ENCODE measurements at regions not wholly inside any gene's neighbourhood (a gene's known extent, or its start where the extent isn't known, plus 50 kb on each side); places are given as distances from the start of the nearest gene placed in this dataset.

DNA sequence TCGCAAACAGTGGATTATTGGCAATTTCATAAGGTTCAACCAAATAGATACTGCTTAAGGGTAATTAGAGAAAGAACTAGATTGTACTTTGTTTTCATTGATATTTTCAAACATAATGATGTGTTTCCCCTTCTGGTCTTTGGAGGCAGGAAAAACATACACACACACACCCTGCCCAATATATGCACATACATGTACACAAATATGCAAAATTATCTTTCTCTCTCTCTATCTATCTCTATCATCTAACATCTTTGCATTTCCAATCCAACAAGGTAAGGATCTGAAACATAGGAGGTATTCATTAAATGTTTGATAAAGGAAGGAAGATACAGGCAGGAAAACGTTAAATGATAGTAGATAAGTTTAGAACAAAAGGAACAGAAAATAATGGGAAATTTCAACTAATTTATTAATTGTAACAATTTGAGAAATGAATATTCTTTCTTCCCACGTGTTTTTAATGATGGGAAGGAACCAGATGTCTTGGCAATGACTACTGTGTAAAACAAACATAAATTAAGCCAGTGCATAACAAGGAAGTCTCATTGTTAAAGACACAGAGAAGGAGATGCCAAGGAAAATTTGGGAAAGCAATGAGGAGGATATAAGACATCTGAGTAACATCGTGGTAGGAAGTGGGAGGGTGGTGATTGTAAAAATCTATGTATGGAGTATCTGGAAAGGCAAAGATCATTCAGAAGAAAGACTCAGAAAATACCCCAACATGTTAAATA is 532.1 kb downstream of the GBA3 start:
- Histone ChIP-seq H3K36me3 (ENCODE audit: insufficient read depth, low read length) (no peaks in the 10 kb centered on the region), H3K27ac (ENCODE audit: low read length) (no peak overlapping the region), H3K4me2 (ENCODE audit: insufficient read depth, low read length) (no peak overlapping the region), H3K9ac (ENCODE audit: low read depth, low read length) (no peak overlapping the region), H3K4me3 (ENCODE audit: low read depth in 1 of 2, low read length in 2 of 2) (no peak overlapping the region), H3K4me1 (ENCODE audit: insufficient read depth, low read length) (no peaks in the 10 kb centered on the region), H3K27me3 (ENCODE audit: insufficient read depth, low read length, poor library complexity) (no peaks in the 10 kb centered on the region), H3K9me3 (ENCODE audit: insufficient read depth, low read length, severe bottlenecking) (no peaks in the 10 kb centered on the region), H2AFZ (ENCODE audit: low read depth, low read length) (no peak overlapping the region), H3K79me2 (ENCODE audit: insufficient read depth, low read length) (no peaks in the 10 kb centered on the region), H4K20me1 (ENCODE audit: insufficient read depth, low read length) (no peaks in the 10 kb centered on the region)
- TF ChIP-seq, protein P1, sequence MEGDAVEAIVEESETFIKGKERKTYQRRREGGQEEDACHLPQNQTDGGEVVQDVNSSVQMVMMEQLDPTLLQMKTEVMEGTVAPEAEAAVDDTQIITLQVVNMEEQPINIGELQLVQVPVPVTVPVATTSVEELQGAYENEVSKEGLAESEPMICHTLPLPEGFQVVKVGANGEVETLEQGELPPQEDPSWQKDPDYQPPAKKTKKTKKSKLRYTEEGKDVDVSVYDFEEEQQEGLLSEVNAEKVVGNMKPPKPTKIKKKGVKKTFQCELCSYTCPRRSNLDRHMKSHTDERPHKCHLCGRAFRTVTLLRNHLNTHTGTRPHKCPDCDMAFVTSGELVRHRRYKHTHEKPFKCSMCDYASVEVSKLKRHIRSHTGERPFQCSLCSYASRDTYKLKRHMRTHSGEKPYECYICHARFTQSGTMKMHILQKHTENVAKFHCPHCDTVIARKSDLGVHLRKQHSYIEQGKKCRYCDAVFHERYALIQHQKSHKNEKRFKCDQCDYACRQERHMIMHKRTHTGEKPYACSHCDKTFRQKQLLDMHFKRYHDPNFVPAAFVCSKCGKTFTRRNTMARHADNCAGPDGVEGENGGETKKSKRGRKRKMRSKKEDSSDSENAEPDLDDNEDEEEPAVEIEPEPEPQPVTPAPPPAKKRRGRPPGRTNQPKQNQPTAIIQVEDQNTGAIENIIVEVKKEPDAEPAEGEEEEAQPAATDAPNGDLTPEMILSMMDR (IDR thresholded peaks at IDR 0.05; ENCODE audit: borderline replicate concordance, extremely low read depth, low read length, poor library complexity, severe bottlenecking): no peak
- TF ChIP-seq EZH2 (IDR thresholded peaks at IDR 0.05; ENCODE audit: borderline replicate concordance, low read depth, low read length, severe bottlenecking): no peak
- ATAC-seq (ENCODE audit: insufficient read depth, low read depth) (no peak), DNase-seq (no peak)

DNA sequence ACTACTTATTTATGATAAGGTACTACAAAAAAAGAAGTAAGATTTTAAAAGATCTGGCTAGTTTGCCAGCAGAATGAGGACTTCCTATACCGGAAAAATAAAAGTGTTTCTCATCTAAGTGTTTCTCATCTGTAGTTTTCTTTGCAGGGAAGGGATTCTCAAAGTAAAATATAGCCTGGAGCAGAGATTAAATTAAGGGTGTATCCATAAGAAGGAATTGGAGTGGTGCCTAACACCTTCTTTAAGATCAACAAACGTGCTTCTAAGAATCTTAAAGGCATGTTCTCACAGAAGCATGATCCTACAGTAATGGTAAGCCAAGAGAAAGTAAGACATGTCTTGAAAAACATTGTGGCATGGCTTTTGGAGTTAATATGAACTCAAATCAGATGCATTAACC is 528.2 kb downstream of the GBA3 start:
- H3K27me3 ChIP-seq (ENCODE audit: insufficient read depth, low read length, poor library complexity): no peaks in the 10 kb centered on the region
- H3K4me1 ChIP-seq (ENCODE audit: insufficient read depth, low read length): no peaks in the 10 kb centered on the region
- H2AFZ ChIP-seq (ENCODE audit: low read depth, low read length): no peak overlapping the region
- no peaks in the 10 kb centered on the region for H3K36me3 ChIP-seq (ENCODE audit: insufficient read depth, low read length)
- no peak for DNase-seq
- TF ChIP-seq EZH2 (IDR thresholded peaks at IDR 0.05; ENCODE audit: borderline replicate concordance, low read depth, low read length, severe bottlenecking): no peak
- TF ChIP-seq, protein P1 (IDR thresholded peaks at IDR 0.05; ENCODE audit: borderline replicate concordance, extremely low read depth, low read length, poor library complexity, severe bottlenecking): no peak
- no peak overlapping the region for H3K27ac ChIP-seq (ENCODE audit: low read length)
- no peak for ATAC-seq (ENCODE audit: insufficient read depth, low read depth)
- no peak overlapping the region for H3K9ac ChIP-seq (ENCODE audit: low read depth, low read length)
- no peak overlapping the region for H3K4me2 ChIP-seq (ENCODE audit: insufficient read depth, low read length)
- H3K79me2 ChIP-seq (ENCODE audit: insufficient read depth, low read length): no peaks in the 10 kb centered on the region
- H4K20me1 ChIP-seq (ENCODE audit: insufficient read depth, low read length): no peaks in the 10 kb centered on the region
- no peaks in the 10 kb centered on the region for H3K9me3 ChIP-seq (ENCODE audit: insufficient read depth, low read length, severe bottlenecking)
- H3K4me3 ChIP-seq (ENCODE audit: low read depth in 1 of 2, low read length in 2 of 2): no peak overlapping the region

DNA sequence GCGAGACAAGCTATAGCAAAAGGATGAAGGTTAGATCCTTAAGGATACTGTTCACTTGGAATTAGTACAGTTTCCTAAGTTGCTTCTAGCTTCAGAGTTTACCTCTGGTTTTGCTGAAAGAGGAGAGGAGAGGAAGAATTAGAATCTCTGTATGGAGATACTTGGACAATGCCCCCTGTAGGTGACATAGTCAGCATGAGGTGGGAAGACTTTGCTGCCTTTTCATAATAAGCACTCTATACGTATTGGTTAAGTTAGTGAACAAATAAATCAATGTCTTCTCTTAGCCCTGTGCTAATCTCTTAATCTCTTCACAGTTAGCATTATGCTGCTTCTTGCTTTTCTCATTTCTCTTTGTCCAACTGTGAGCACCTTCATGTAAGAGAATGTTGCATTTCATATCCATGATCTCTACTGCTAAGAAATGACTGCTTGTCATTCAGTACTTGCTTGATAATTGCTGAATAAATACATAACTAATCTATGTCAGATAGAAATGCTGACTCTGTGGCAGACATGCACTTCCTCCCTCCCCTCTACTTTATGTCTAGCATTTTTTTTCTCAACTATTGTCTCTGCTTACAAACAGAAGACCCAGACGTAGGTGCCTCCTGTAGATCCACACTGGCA is 527.2 kb downstream of the GBA3 start:
- H3K36me3 ChIP-seq (ENCODE audit: insufficient read depth, low read length): no peaks in the 10 kb centered on the region
- TF ChIP-seq EZH2 (IDR thresholded peaks at IDR 0.05; ENCODE audit: borderline replicate concordance, low read depth, low read length, severe bottlenecking): no peak
- TF ChIP-seq, protein P1 (IDR thresholded peaks at IDR 0.05; ENCODE audit: borderline replicate concordance, extremely low read depth, low read length, poor library complexity, severe bottlenecking): no peak
- H3K4me3 ChIP-seq (ENCODE audit: low read depth in 1 of 2, low read length in 2 of 2): no peak overlapping the region
- ATAC-seq (ENCODE audit: insufficient read depth, low read depth) (no peak), DNase-seq (no peak)
- no peak overlapping the region for H3K27ac ChIP-seq (ENCODE audit: low read length)
- no peaks in the 10 kb centered on the region for H3K27me3 ChIP-seq (ENCODE audit: insufficient read depth, low read length, poor library complexity)
- H4K20me1 ChIP-seq (ENCODE audit: insufficient read depth, low read length): no peaks in the 10 kb centered on the region
- no peak overlapping the region for H3K4me2 ChIP-seq (ENCODE audit: insufficient read depth, low read length)
- no peak overlapping the region for H2AFZ ChIP-seq (ENCODE audit: low read depth, low read length)
- no peak overlapping the region for H3K9ac ChIP-seq (ENCODE audit: low read depth, low read length)
- H3K79me2 ChIP-seq (ENCODE audit: insufficient read depth, low read length): no peaks in the 10 kb centered on the region
- no peaks in the 10 kb centered on the region for H3K9me3 ChIP-seq (ENCODE audit: insufficient read depth, low read length, severe bottlenecking)
- no peaks in the 10 kb centered on the region for H3K4me1 ChIP-seq (ENCODE audit: insufficient read depth, low read length)

Data from DND-41 (cell line).